Liver (tissue), 7 donors: ENCODE measurements at regions not wholly inside any gene's neighbourhood (a gene's known extent, or its start where the extent isn't known, plus 50 kb on each side); places are given as distances from the start of the nearest gene placed in this dataset.
"Not testable (repeated sequence)": the region's sequence is repeated elsewhere in the genome, so short reads cannot be mapped to it uniquely, and the experiment has no call there.

ENCODE experiments used
- DNase-seq: peaks from one replicate; pipeline ENCODE4 v3.0.0-alpha.2; 2017; ENCODE audit warnings: low spot score
- H3K27ac ChIP-seq, 2 donors: one replicate each; pipeline ENCODE4 v1.7.0; 2013; ENCODE audit warnings: inconsistent platforms in 2 of 2, low read length in 2 of 2, control low read depth in 1 of 2, low read depth in 1 of 2, mild to moderate bottlenecking in 1 of 2
- H3K27me3 ChIP-seq, 4 donors: one replicate each; pipeline versions ENCODE4 v1.6.1 to v1.7.0; 2013; ENCODE audit warnings: low read length in 3 of 4, inconsistent platforms in 1 of 4, mild to moderate bottlenecking in 1 of 4, moderate library complexity in 1 of 4; ENCODE audit not compliant: control insufficient read depth in 4 of 4, insufficient read depth in 4 of 4
- H3K36me3 ChIP-seq, 4 donors: one replicate each; pipeline versions ENCODE4 v1.6.1 to v1.7.0; 2013; ENCODE audit warnings: low read length in 3 of 4, mild to moderate bottlenecking in 3 of 4, low read depth in 1 of 4, moderate library complexity in 1 of 4; ENCODE audit not compliant: control insufficient read depth in 4 of 4, insufficient read depth in 3 of 4
- H3K4me1 ChIP-seq, 4 donors: one replicate each; pipeline versions ENCODE4 v1.6.1 to v1.7.0; 2013; ENCODE audit warnings: low read length in 3 of 4, mild to moderate bottlenecking in 3 of 4, moderate library complexity in 1 of 4; ENCODE audit not compliant: control insufficient read depth in 4 of 4, insufficient read depth in 4 of 4
- H3K4me3 ChIP-seq, 3 donors: one replicate each; pipeline versions ENCODE4 v1.6.1 to v1.7.0; 2013; ENCODE audit warnings: low read length in 3 of 3, control low read depth in 1 of 3, low read depth in 1 of 3, mild to moderate bottlenecking in 1 of 3
- H3K9ac ChIP-seq, 2 donors: one replicate each; pipeline ENCODE4 v1.7.0; 2013; ENCODE audit warnings: low read length in 2 of 2, mild to moderate bottlenecking in 2 of 2, moderate library complexity in 2 of 2, control low read depth in 1 of 2, low read depth in 1 of 2
- H3K9me3 ChIP-seq, 4 donors: one replicate each; pipeline versions ENCODE4 v1.6.1 to v1.7.0; 2013; ENCODE audit warnings: low read length in 3 of 4; ENCODE audit not compliant: control insufficient read depth in 4 of 4
- EGR1 ChIP-seq, 2 donors: IDR thresholded peaks; 2 replicates each; pipeline ENCODE4 v1.6.1; 2016 to 2018; ENCODE audit warnings: antibody characterized with exemption in 2 of 2, low read depth in 2 of 2
- FOXA1 ChIP-seq: IDR thresholded peaks from 2 replicates; pipeline ENCODE4 v1.6.1; 2016; ENCODE audit warnings: antibody characterized with exemption
- FOXA2 ChIP-seq: IDR thresholded peaks from 2 replicates; pipeline ENCODE4 v1.6.1; 2016; ENCODE audit warnings: antibody characterized with exemption
- GABPA ChIP-seq, 2 donors: IDR thresholded peaks in 1 of 2; conservative IDR thresholded peaks in 1 of 2; 2 replicates each; pipeline ENCODE4 v1.6.1; 2016; ENCODE audit warnings: antibody characterized with exemption in 2 of 2, mild to moderate bottlenecking in 1 of 2, moderate library complexity in 1 of 2
- HNF4A ChIP-seq, 2 donors: conservative IDR thresholded peaks; 2 replicates each; pipeline ENCODE4 v1.6.1; 2016; ENCODE audit warnings: antibody characterized with exemption in 2 of 2, mild to moderate bottlenecking in 2 of 2
- HNF4G ChIP-seq: IDR thresholded peaks from 2 replicates; pipeline ENCODE4 v1.6.1; 2016; ENCODE audit warnings: antibody characterized with exemption
- JUND ChIP-seq, 2 donors: IDR thresholded peaks; 2 replicates each; pipeline ENCODE4 v1.6.1; 2016; ENCODE audit warnings: antibody characterized with exemption in 2 of 2
- NR2F2 ChIP-seq: IDR thresholded peaks from 2 replicates; pipeline ENCODE4 v1.6.1; 2016; ENCODE audit warnings: antibody characterized with exemption
- RAD21 ChIP-seq, 2 donors: IDR thresholded peaks; 2 replicates each; pipeline ENCODE4 v1.6.1; 2016; ENCODE audit warnings: antibody characterized with exemption in 2 of 2, mild to moderate bottlenecking in 2 of 2
- SP1 ChIP-seq: IDR thresholded peaks from 2 replicates; pipeline ENCODE4 v1.6.1; 2018; ENCODE audit warnings: antibody characterized with exemption, mild to moderate bottlenecking
- TAF1 ChIP-seq: conservative IDR thresholded peaks from 2 replicates; pipeline ENCODE4 v1.6.1; 2016; ENCODE audit warnings: antibody characterized with exemption, mild to moderate bottlenecking
- WGBS: extraction: QIAGEN DNeasy Blood & Tissue Kit; methylation state at CpG from one replicate; pipeline ENCODE4 v1.1.7; 2013; 5-methylcytosine and 5-hydroxymethylcytosine counted together
- TF ChIP-seq, protein P1 (sequence below): IDR thresholded peaks from 2 replicates; pipeline ENCODE4 v1.6.1; 2016; ENCODE audit warnings: antibody characterized with exemption
- TF ChIP-seq, protein P2 (sequence below): IDR thresholded peaks from 2 replicates; pipeline ENCODE4 v1.6.1; 2016; ENCODE audit warnings: antibody characterized with exemption
- TF ChIP-seq, protein P3 (sequence below): IDR thresholded peaks from 2 replicates; pipeline ENCODE4 v1.6.1; 2016; ENCODE audit warnings: antibody characterized with exemption
- TF ChIP-seq, protein P4 (sequence below): IDR thresholded peaks from 2 replicates; pipeline ENCODE4 v1.6.1; 2016; ENCODE audit warnings: antibody characterized with exemption, mild to moderate bottlenecking
- donor health status: healthy.
- donor health status: healthy.
- donor health status: healthy.
- donor health status: healthy.

DNA sequence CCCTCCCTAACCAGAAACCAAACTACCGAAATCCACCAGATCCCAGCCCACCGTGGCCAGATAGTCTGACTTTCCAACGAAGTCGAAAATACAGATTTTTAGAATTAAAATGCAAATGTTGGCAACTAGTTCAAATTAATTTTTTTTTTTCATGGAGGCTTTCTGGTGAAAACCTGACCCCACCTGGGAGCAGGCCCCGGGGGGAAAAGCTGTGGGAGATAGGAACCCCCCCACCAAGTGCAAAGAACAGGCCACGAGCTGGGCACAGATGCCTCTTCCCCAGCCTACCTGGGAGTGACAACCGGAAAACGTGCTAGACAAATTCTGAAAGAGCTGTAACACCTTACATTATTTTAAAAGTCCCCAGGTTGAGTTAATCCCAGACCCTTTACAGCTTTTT lies 333.8 kb downstream of the PREX1 start (continued):
- TF ChIP-seq, protein P1, sequence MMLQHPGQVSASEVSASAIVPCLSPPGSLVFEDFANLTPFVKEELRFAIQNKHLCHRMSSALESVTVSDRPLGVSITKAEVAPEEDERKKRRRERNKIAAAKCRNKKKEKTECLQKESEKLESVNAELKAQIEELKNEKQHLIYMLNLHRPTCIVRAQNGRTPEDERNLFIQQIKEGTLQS = no peak
- TF ChIP-seq TAF1 (no peak), FOXA1 (no peak)
- TF ChIP-seq, protein P2, sequence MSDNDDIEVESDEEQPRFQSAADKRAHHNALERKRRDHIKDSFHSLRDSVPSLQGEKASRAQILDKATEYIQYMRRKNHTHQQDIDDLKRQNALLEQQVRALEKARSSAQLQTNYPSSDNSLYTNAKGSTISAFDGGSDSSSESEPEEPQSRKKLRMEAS = no peak

DNA sequence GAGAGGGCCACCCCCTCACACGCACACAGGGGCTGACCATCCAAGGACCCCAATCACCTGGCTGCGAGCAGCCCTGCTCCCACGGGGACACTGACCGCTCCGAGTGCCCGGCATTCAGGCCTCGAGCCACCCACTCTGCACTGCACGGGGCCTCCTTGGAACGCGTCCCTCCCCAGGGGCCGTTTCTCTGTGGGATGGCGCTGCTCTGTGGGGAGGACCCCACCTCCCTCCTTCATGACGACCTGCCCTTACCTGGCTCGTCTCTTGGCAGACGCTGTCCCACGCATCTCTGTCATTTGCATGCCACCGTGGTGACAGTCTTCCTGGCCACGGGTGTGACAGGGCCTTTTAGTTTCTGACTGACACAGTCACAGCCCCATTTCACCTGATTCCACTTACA lies 334.5 kb downstream of the PREX1 start:
- H3K4me3 ChIP-seq, H3K27me3 ChIP-seq, H3K4me1 ChIP-seq, H3K9ac ChIP-seq, H3K9me3 ChIP-seq, DNase-seq, H3K36me3 ChIP-seq, H3K27ac ChIP-seq: not testable (repeated sequence)
- WGBS = 74% methylated on average over 18 of the region's 18 CpGs

DNA sequence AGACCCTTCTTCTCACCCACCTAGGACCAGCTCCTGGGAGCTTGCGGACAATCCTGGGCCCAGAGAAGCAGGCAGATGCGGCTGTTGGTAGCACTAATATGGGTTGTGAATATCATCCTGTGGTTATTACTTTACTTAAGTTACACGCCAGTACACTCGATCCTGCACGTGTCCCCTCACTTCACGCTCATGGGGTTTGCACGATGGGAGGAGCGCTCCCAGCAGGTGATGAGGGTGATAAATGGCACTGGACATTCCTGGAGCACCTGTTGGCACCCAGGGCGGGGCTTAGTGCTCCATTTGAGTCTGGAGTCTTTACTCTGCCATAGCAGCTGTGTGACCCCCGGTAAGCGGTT lies 335.1 kb downstream of the PREX1 start:
- no peaks in the 10 kb centered on the region for H3K9me3 ChIP-seq
- 86% methylated on average over 11 of the region's 11 CpGs for WGBS
- H3K4me1 ChIP-seq = no peaks in the 10 kb centered on the region
- TF ChIP-seq HNF4A (conservative IDR thresholded peaks at IDR 0.05) = no peak
- TF ChIP-seq, protein P3, sequence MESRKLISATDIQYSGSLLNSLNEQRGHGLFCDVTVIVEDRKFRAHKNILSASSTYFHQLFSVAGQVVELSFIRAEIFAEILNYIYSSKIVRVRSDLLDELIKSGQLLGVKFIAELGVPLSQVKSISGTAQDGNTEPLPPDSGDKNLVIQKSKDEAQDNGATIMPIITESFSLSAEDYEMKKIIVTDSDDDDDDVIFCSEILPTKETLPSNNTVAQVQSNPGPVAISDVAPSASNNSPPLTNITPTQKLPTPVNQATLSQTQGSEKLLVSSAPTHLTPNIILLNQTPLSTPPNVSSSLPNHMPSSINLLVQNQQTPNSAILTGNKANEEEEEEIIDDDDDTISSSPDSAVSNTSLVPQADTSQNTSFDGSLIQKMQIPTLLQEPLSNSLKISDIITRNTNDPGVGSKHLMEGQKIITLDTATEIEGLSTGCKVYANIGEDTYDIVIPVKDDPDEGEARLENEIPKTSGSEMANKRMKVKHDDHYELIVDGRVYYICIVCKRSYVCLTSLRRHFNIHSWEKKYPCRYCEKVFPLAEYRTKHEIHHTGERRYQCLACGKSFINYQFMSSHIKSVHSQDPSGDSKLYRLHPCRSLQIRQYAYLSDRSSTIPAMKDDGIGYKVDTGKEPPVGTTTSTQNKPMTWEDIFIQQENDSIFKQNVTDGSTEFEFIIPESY = no peak
- TF ChIP-seq FOXA1 = no peak
- no peak for TF ChIP-seq EGR1 (IDR thresholded peaks at IDR 0.05; ENCODE audit: low read depth in 2 of 2)
- TF ChIP-seq, protein P1 = no peak
- TF ChIP-seq RAD21 (IDR thresholded peaks at IDR 0.05) = no peak
- no peak for TF ChIP-seq NR2F2
- no peak for TF ChIP-seq JUND (IDR thresholded peaks at IDR 0.05)
- TF ChIP-seq SP1 = no peak
- TF ChIP-seq, protein P4, sequence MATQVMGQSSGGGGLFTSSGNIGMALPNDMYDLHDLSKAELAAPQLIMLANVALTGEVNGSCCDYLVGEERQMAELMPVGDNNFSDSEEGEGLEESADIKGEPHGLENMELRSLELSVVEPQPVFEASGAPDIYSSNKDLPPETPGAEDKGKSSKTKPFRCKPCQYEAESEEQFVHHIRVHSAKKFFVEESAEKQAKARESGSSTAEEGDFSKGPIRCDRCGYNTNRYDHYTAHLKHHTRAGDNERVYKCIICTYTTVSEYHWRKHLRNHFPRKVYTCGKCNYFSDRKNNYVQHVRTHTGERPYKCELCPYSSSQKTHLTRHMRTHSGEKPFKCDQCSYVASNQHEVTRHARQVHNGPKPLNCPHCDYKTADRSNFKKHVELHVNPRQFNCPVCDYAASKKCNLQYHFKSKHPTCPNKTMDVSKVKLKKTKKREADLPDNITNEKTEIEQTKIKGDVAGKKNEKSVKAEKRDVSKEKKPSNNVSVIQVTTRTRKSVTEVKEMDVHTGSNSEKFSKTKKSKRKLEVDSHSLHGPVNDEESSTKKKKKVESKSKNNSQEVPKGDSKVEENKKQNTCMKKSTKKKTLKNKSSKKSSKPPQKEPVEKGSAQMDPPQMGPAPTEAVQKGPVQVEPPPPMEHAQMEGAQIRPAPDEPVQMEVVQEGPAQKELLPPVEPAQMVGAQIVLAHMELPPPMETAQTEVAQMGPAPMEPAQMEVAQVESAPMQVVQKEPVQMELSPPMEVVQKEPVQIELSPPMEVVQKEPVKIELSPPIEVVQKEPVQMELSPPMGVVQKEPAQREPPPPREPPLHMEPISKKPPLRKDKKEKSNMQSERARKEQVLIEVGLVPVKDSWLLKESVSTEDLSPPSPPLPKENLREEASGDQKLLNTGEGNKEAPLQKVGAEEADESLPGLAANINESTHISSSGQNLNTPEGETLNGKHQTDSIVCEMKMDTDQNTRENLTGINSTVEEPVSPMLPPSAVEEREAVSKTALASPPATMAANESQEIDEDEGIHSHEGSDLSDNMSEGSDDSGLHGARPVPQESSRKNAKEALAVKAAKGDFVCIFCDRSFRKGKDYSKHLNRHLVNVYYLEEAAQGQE = no peak
- TF ChIP-seq, protein P2 = no peak
- TF ChIP-seq FOXA2 = no peak
- TF ChIP-seq GABPA (IDR thresholded peaks at IDR 0.05 in 1 of 2, conservative IDR thresholded peaks at IDR 0.05 in 1 of 2) = no peak
- TF ChIP-seq HNF4G = no peak
- peaks cover 0 to 4% (median 0%) of the 10 kb centered on the region in 4 donors for H3K27me3 ChIP-seq
- no peak overlapping the region for H3K27ac ChIP-seq
- DNase-seq = no peak
- no peak overlapping the region for H3K4me3 ChIP-seq
- no peak overlapping the region for H3K9ac ChIP-seq
- H3K36me3 ChIP-seq = no peaks in the 10 kb centered on the region
